IPS-NIHi7 (cell line): ENCODE measurements at regions not wholly inside any gene's neighbourhood (a gene's known extent, or its start where the extent isn't known, plus 50 kb on each side); places are given as distances from the start of the nearest gene placed in this dataset.

Experiments
- DNase-seq: peaks from one replicate; pipeline ENCODE4 v3.0.0; 2012; ENCODE audit warnings: mixed read lengths; ENCODE audit errors: extremely low spot score

- DNase-seq, result no peak
Measured at GRCh38 chr4:96097040-96097607, 257.2 kb downstream of the PDHA2 start.

- DNase-seq, result no peak
Measured at GRCh38 chr4:96097693-96098092, 257.8 kb downstream of the PDHA2 start.

DNA sequence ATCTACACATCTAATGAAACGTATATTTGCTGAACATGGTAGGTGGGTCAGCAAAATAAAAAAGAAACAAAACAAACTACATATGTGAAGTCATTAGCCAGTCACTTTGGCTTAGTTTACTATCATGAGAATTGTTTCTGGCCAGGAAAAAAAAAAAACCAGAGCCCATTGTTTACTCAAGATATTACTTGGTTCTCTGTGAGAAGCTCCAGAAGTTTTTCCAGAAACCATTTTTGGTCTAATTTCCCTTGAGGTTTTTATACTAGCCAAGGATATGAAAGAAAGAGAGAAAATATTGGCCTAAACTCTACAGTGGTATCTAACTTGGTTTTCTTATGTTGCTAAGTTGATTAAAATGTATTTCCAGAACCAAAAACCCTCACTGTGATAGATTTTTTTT, 259.1 kb downstream of the PDHA2 start:
- DNase-seq, result no peak

DNA sequence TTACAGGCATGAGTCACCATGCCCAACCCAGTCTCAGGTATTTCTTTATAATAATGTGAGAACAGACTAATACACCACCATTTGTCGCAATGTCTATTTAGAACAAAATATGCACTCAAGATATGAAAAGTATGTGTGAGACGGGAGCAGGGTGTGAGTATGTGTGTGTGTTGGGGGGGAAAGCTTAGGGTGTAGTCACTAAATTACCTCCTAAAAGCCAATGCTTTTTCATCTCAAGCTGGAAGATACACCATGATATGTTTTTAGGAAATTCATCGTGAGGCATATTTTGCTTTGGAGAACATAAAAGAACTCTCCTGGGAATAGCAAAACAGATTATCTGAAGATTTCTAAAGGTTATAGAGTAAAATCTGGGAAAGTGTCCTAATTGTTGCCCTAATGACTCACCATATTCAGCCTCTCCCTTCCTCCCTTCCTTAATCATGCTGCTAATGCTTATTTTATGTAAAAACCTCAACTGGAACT, 262.7 kb downstream of the PDHA2 start:
- no peak for DNase-seq

DNA sequence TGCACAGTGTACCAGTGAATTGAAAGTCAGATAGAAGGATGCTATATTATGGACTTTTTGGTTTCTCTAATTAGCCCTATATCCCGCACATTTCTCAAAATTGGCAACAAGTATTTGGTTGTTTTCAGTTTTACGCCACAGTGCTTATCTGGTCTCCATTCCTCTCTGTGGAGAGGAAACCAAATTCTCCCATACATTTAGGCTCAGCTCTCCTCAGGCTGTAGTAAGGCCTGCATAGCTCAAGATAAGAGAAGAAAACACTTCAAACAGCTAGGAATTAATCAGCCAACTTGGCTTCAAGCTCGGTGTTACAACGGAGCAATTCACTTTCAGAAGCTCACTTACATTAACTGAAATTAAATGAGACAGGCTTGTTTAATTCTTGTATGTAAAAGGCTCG, 263.2 kb downstream of the PDHA2 start:
- DNase-seq, result no peak

DNA sequence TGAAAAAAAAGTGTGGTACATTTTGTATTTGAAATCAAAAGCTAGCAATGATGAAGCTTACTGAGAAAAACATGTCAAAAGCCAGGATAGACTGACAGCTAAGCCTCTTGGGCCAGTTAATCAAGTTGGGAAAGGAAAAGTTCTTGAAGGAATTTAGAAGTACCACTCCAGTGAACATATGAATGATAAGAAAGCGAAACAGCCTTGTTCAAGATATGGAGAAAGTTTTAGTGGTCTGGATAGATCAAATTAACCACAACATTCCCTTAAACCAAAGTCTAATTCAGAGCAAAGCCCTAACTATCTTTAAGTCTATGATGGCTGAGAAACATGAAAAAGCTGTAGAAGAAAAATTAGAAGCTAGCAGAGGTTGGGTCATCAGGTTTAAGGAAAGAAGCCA, 268.3 kb downstream of the PDHA2 start:
- no peak for DNase-seq

DNA sequence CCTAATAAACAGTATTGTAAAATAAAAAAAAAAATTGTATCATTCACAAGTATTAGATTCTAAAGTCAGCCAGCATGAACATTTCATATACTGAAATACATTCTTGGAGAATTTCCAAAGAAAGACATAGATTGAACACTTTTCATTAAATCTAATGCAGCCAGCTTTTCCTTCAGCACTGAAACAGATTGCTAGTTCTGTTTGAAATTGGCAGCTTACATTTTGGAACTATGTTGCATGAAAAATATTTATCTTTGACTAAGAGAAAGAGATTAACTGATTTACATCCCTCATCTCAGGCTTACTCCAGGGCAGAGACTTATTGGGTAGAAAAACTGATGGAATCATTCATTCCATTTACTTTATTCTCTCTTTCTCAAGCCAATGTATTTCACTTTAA, 272.7 kb downstream of the PDHA2 start:
- DNase-seq, result no peak

GRCh38 chr4:96120206-96120605, 280.3 kb downstream of the PDHA2 start:
- DNase-seq, result no peak

- no peak for DNase-seq
Measured at GRCh38 chr4:96126227-96126626, 286.3 kb downstream of the PDHA2 start.

DNA sequence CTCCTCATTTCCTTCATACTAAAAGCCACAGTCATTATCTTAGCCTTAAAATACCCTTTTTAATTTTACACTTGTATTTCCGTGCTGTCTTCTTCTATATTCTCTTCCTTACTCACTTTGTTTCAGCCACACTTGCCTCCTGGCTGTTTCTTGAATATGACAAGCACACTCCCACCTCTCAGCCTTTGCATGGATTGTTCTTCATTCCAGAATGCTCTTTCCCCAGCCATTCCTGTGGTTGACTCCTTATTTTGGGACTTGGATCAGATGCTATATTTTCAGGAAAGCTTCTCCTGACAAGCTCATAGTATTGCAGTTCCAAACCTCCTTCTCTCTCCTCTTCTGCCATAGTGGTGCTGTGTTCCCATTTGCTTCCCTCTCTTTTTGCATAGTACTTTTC, 291.3 kb downstream of the PDHA2 start:
- DNase-seq, result no peak

DNA sequence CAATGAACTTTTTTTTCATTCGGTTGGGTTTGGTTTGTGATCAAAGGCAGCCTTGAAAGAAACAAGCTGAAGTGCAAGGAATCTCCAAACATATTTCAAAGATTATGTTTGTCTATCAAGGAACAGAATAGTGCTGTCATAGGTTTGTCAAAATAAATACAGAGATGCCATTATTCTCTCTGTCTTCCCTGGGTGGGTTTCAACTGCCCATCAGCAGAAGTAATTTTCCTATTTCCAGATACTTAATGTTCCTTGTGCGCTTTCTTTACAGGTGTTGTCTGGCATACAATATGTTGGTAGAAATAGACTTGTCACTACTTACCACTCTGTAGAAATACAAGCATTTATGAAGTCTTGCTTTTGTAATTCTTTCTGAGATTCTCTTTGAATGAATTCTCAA, 294.9 kb downstream of the PDHA2 start:
- no peak for DNase-seq

DNA sequence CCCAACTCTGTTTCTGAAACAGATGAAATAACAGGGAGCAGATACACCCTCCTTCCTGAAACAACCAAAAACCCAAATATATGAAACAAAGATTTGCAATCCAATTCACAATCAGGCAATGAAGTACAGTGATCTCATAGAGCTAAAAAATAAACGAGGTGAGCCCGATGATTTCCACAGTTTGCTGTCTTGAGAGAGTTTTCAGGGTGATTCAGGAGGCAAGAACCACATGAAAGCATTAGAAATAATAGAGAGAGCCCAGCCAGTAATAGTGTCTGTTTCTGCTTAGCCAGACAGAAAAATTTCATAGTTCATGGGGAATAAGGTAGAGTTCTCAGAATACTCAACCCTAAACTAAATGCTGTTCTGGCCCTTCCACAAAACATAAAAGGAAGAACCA, 296.2 kb downstream of the PDHA2 start:
- no peak for DNase-seq

GRCh38 chr4:96139251-96139929, 299.5 kb downstream of the PDHA2 start:
- no peak for DNase-seq

DNA sequence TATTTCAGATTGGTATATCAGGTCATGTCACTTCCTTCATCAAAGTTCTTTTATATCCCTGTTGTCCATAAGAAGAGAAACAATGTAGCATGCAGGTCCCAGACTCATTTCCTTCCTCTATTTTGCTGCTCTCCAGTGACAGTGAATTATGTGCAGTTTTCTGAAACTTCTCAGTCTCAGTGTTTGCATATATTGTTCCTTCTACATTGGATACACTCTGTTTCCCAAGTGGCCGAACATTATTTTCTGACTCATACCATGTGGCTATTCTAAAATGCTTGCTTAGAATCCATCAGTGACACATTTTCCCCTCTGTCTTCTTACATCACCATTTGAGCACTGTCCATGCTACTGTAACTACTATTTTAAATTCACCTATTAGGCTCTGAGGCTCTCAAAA, 305.7 kb downstream of the PDHA2 start:
- no peak for DNase-seq

GRCh38 chr4:96146686-96147085, 306.8 kb downstream of the PDHA2 start:
- no peak for DNase-seq

DNA sequence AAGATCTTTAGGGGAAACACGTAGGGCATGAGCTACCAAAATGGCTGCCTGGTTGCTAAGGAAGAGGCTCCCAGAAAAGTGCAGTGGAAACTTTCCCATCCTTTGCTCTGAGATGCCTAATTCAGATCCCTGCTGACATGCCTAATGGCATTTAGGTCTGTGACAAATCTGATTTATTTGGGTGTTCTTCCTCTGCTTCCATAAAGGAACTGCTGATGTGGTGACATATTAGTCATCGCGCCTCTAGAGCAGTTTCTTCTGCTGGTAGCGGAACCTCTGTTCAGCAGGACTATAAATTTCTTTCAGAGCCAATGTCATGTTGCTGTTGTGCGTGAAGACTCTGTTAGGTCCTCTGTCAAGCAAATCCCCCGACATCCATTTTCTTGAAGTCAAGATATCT, 310.0 kb downstream of the PDHA2 start:
- no peak for DNase-seq

GRCh38 chr4:96150466-96150865, 310.6 kb downstream of the PDHA2 start:
- DNase-seq, result no peak

DNA sequence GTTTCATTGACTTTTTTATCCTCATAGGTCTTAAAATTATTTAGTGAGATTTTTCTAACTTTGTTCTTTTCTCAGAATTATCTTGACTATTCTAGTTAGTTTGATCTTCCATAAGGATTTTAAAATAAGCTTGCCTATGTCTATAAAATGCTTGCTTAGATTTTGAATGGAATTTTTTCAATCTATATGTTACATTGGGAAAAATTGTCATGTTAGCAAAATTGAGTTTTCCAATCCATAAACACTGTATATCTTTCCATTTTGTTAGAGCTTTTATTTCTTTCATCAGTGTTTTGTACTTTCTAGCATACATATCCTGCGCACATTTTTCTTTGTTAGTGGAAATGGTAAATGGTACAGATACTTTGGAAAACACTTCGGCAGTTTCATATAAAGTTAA, 312.9 kb downstream of the PDHA2 start:
- no peak for DNase-seq

- no peak for DNase-seq
Measured at GRCh38 chr4:96154676-96155075, 314.8 kb downstream of the PDHA2 start.

DNA sequence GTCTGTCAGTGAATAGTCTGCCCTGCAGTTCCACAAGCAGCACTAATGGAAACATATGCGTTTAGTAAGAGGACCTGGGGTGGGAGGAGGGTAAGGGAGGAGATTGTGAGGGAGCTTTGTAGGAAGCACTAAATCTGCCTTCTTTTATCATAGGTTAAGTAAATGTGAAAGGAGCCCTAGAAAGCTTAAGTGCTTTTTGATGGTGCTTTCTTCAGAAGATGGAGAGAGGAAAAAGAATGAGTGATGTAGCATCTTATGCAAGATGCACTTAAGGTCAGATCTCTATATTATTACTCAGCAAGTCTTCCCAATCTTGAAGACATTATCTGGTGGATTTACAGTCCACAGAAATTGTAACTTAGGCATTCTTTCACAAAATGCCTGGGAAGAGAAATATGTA, 322.7 kb downstream of the PDHA2 start:
- no peak for DNase-seq

- DNase-seq, result no peak
Measured at GRCh38 chr4:96164814-96165351, 325.0 kb downstream of the PDHA2 start.

DNA sequence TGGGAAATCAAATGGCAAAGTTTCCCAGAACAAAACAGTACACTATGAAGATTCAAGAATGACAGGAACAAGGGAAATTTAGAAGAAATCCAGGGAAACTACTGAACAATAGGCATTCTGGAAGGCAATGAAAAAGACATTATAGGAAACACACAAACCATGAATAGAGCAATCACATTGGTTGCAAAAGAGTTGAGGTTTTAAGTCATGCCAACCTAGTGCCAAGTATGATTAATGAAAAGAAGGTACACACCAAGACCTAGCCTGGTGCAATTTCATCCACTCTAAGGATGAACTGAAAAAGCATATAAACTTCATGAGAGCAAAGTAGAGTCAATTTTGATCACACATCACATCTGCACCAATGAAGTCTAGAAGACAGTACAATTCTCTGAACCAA, 326.9 kb downstream of the PDHA2 start:
- no peak for DNase-seq

GRCh38 chr4:96170198-96170597, 330.3 kb downstream of the PDHA2 start:
- peak; percentile 19 for DNase-seq

GRCh38 chr4:96173756-96174155, 333.9 kb downstream of the PDHA2 start:
- no peak for DNase-seq
